HG02610 (cell line): ENCODE measurements at regions not wholly inside any gene's neighbourhood (a gene's known extent, or its start where the extent isn't known, plus 50 kb on each side); places are given as distances from the start of the nearest gene placed in this dataset.
A peak's percentile ranks its signal among the peaks of the same experiment; 100 is the strongest.
"Not testable (repeated sequence)": the region's sequence is repeated elsewhere in the genome, so short reads cannot be mapped to it uniquely, and the experiment has no call there.

Experiments
- ATAC-seq: cut with Tn5 transposase; IDR thresholded peaks from one replicate; pipeline ENCODE4 v1.9.1; 2021; ENCODE audit warnings: mild to moderate bottlenecking, moderate library complexity; ENCODE audit not compliant: unreplicated experiment

- ATAC-seq = no peak
These were observed 135.3 kb downstream of the ZNF467 start for GRCh38 chr7:149637911-149638565.

DNA sequence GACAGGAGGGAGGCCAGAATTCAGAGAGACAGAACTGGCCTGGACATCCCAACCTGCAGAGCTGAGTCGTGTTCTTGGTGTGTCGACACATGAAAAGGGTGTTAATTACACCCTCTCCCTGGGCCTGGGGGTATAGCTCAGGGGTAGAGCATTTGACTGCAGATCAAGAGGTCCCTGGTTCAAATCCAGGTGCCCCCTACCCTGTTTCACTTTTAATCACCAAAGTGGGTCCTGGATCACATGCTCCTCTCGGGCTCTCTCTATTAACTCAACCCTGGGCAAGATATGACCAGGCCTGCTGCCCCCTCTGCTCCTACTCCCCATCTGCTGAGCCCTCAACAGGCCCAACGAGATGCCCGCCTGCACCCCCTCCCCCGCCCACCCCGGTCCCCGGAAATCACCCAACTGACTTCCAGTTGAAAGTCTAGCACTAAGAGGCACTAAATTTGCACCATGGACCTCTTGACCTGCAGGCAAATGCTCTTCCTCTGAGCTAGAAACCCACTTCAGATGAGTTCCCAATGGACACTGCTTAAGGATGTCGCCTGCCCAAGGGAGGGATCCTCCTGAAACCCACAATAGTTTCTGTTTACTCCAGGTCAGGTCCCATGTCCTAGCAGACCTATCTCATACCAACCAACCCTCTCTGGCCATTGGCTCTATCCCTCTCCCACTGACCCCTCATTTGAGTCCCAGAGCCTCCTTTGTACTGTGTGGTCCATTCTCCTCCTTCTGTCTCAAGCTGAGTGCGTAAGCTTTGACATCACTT is 137.6 kb downstream of the ZNF467 start:
- no peak for ATAC-seq

DNA sequence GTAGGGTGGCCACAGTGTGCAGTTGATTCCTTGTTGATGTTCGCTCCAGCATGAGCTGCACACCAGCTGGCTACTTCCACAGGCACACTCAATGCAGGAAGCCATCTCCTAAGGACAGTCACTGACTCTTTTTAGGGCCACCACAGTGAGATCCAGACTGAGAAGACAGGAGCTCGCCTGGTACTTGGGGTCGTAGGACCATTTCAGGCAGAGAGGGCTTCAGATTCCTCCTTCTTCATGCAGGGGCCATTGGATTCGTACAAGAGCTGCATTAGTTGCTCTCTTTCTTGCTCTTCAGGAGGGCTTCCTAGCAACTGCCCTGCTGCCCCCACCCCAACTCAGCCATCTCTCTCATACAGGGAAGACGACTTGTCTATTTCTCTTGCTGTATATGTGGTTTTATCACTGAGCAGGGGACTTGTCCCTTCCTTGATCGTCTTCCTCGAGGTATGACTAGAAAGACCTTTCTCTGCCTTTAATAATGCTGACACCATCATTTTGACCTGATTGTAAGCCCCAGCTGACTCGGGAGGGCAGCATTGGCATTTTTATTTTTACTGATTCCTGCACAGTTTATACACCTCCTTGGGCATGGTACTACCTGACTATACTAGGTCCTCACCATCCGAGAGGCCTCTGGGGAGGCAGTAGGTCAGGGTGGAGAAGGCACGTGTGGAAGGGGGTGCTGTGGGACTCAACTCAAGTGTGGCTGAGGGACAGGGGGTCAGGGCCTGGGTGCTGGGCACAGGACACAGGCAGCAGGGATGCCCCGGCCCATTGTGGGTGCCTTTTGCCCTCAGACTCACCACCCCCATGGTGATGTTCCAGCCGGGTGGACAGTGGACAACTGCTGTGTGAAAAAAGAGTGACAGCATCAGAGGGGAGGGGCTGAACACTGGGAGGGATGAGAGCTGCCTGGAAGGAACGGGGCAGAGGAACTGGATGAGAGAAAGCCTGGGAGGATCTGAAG is 136.7 kb upstream of the ZNF746 start:
- no peak for ATAC-seq

GRCh38 chr7:149628361-149629149 is 130.9 kb upstream of the ZNF746 start:
- not testable (repeated sequence) for ATAC-seq

DNA sequence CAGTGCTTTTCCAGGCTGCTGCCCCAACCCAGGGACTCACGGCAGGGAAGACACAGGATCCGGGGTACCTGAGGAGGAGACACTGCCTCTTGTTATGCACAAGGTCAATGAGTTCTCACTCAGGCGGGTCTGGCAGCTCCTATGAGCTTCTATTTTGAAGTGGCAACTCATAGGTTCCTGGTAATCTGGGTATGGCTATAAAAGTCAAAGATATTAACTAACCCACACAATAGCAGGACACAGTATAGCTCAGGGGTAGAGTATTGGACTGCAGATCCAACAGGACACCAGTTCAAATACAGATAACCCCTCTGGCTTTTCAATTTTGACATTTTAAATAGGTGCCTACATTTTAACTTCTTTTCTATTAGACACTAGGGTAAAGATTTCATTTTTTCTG is 130.3 kb upstream of the ZNF746 start:
- no peak for ATAC-seq

GRCh38 chr7:149626972-149627371 is 129.4 kb upstream of the ZNF746 start:
- no peak for ATAC-seq

DNA sequence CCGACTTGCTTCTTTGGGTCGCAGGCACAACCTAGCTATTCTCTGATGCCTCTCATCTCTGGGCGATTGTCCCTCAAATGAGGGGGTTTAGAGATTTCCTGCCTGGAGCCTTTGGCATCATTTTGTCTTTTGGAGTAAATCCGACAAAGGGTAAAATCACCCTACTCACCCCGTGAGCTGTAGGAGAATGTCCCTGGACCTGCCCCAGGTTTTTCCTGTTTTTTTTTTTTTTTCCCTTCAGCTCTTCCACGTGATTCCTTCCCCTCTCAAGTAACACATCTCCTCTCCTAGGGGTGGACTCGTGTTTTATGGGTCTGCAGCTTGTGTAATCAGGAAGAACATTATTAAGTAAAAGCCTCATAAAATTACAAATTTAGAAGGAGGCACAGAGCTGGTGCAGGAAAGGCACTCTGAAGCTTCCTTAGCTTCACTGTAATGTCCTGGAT is 128.4 kb upstream of the ZNF746 start:
- no peak for ATAC-seq

DNA sequence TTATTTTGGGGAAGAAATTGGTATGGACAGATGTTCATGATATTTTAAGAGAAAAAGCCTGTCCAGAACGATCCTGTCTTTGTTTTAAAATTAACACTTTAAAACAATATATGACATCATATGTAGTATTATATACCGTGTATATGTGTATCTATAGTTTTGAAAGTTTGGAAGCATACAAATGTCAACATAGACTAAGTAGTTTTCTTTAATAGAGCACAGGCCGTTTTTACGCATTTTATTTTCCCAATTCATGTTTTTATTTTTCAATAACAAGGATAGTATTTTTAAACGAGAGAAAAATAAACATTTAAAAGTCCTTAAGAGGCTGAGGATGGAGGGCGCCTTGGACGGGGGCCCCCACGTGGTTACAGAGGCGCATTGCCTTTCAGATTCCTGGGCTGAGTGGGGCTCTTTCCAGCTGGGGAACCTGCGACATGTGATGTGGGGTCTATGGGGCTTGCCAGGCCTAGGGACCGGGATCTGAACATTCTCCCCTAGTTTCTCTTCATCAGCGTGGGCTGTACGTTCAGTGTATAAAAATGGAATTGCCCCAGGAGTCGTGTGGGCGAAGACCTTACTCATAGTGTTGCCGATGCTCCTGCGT is 127.8 kb upstream of the ZNF746 start:
- peak; percentile 25 for ATAC-seq

- peak; percentile 96 for ATAC-seq
These were observed 127.1 kb upstream of the ZNF746 start for GRCh38 chr7:149624419-149625339.

DNA sequence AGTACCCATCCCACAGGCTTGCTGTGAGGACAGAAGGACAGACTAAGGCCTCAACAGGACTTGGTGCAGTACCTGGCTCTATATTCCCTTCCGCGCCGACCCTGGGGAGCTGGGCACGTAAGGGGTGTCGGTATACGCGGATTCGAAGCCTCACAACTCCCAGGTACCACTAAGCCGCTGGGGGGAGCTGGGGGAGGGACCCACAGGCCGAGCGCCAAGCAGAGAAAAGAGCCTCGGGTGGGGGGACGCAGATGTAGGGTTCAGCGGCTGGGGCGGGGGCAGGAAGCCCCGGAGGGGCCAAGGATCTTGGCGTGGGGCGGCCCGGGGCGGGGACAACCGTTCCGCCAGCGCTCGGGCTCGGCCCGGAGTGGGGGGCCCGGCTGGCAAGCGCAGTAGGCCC is 126.4 kb upstream of the ZNF746 start:
- ATAC-seq = peak; percentile 12

- ATAC-seq = not testable (repeated sequence)
These were observed 125.8 kb upstream of the ZNF746 start for GRCh38 chr7:149623262-149623997.

DNA sequence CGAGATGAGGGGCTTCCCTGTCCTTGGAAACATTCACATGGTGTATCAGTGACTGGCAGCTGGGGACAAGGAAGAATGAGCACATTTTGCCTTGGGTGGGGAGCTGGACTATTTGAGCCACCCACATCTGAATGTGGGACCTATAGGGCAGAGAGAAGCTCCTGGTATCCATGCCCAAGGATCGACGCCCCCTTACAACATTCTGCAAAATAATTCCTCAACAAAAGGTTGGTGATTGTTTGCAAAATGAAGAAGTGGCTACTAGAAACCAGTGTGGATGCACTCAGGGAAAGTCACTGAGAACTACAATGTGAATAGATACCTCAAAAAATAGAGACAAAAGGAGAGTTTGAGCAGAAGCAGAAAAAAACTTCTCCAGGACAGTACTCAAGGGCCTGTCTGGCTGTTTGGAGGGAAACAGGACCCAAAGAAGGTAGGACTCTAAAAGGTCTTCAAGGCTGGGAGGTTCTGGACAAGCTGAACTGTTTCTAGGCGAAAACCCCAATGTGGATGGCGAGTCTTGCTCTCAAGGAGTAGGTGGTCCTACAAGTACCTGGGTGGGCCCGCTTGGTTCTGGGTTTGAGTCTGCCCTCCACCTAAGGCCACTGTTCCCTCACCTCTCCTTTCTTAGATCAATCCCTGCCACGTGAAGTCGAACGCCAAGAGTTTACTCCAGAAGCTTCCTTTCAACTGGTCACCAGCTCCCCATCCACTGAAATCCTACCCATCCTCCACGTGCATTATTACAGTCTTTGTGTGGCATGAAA is 125.0 kb upstream of the ZNF746 start:
- ATAC-seq = no peak

DNA sequence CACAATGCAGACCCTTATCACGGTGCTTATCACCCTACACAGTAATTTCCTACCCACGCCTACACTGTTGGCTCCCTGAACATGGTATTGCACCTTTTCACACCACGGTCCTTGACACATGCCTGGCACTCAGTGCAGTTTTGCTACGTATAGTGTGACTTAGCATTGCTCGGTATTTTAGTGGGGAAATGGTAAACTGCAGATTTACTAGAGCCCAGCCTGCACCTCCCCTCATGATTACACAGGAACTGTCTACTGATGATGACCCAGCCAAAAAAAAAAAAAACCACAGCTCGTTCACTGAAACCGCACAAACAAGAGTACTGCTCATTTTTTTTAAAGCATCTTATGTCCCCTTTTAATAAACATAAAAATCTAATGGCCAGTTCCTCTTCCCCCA is 124.2 kb upstream of the ZNF746 start:
- ATAC-seq = no peak

DNA sequence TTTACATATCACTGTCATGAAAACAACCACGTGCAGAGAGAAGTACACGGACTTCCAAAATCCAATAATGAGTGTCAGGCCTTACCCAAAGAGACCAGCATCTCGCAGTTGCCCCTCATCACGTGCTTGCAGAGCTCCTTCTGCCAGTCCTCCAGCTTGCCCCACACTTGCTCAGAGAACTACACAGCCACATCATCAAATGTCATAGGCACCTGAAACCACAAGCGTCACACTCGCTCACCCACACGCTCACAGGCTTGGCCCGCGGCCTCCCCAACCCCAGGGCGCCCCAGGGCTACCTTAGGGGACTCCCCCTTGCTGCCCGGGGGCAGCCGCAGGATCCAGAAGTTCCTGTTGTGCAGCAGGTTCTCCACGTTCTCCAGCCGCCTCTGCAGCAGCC is 123.4 kb upstream of the ZNF746 start:
- no peak for ATAC-seq

- ATAC-seq = no peak
These were observed 119.3 kb upstream of the ZNF746 start for GRCh38 chr7:149616898-149617297.

DNA sequence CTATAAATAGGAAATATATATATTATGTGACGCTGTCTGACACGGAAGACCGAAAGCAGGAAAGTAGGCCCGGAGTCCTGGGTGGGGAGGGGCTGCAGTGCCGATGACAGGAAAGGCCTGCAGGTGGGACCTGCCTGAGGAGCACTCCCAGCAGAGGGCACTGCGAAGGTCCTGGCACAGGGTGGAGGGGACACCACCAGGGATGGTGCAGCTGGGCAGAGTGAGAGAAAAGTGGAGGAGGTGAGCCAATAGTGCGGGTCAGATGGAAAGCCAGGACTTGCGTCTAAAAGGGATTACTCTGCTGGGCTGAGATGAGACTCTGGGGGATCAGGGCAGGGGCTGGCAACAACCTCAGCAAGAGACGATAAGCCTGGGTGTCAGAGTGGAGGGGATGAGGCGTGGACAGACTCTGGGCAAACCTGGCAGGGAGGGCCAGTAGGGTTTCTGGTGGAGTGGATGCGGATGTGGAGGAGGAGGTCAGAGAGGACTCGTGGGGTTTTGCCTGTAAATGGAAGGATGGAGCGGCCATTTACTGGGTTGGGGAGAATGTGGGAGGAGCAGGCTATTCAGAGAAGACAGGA is 118.2 kb upstream of the ZNF746 start:
- no peak for ATAC-seq

DNA sequence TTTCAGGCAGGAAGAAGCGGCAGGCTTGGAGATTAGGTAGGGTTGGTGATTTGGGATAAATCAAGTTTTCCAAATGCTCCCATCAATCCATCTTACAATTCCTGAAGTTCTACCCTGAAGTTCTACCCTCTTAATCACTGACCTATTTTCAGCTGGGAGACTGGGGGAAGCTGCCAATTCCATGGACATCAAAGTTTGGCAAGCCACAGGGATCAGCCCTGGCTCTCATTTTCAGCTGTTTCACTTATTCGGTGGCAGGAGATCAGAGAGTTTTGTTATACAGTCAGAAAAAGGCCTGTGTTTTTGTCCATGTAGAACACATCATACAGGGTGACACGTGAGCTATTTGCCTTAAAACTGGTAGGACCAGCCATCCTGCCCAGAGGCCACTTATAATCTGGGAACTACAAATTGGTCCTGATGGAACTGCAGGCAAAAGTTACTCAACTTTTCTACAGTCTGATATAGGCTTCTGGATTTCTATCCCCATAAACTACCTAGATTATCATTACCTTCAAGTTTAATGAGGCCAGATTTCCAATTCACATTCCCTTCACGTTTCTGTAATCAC is 112.9 kb upstream of the ZNF746 start:
- no peak for ATAC-seq
